D721Med (cell line): ENCODE measurements at regions not wholly inside any gene's neighbourhood (a gene's known extent, or its start where the extent isn't known, plus 50 kb on each side); places are given as distances from the start of the nearest gene placed in this dataset.

ENCODE experiments used
- DNase-seq: peaks from one replicate; pipeline ENCODE4 v3.0.0; 2011; ENCODE audit warnings: low spot score; ENCODE audit not compliant: insufficient read length
- FAIRE-seq: peaks from 2 replicates; lab custom pipeline; 2011; peaks lifted over from hg19 to GRCh38; lab: Jason Lieb, UNC
- TF ChIP-seq, protein P1 (sequence below): IDR thresholded peaks from 2 replicates; pipeline ENCODE4 v1.5.1; 2012; ENCODE audit warnings: mild to moderate bottlenecking, control low read depth; ENCODE audit not compliant: insufficient read depth; ENCODE audit errors: missing control alignments

DNA sequence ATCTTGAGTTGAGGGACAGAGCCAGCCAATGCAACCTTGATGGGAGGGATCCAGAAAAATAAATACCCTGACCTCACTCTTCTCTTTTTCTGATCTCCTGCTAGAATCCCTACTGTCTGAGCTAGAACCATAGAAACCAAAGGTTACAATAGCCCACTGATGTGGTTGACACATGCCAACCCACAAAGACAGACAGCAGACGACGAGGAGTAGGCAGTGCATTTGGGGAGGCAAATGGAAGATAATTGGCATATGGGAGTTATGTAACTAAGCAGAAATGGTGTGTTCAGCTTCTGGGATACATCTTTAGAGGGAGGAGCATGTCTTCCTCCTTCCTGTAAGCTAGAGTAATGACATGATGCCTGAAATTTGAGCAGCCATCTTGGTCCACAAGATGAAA lies 171.7 kb upstream of the FGGY start:
- no peak for FAIRE-seq
- TF ChIP-seq, protein P1, sequence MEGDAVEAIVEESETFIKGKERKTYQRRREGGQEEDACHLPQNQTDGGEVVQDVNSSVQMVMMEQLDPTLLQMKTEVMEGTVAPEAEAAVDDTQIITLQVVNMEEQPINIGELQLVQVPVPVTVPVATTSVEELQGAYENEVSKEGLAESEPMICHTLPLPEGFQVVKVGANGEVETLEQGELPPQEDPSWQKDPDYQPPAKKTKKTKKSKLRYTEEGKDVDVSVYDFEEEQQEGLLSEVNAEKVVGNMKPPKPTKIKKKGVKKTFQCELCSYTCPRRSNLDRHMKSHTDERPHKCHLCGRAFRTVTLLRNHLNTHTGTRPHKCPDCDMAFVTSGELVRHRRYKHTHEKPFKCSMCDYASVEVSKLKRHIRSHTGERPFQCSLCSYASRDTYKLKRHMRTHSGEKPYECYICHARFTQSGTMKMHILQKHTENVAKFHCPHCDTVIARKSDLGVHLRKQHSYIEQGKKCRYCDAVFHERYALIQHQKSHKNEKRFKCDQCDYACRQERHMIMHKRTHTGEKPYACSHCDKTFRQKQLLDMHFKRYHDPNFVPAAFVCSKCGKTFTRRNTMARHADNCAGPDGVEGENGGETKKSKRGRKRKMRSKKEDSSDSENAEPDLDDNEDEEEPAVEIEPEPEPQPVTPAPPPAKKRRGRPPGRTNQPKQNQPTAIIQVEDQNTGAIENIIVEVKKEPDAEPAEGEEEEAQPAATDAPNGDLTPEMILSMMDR = no peak
- no peak for DNase-seq

DNA sequence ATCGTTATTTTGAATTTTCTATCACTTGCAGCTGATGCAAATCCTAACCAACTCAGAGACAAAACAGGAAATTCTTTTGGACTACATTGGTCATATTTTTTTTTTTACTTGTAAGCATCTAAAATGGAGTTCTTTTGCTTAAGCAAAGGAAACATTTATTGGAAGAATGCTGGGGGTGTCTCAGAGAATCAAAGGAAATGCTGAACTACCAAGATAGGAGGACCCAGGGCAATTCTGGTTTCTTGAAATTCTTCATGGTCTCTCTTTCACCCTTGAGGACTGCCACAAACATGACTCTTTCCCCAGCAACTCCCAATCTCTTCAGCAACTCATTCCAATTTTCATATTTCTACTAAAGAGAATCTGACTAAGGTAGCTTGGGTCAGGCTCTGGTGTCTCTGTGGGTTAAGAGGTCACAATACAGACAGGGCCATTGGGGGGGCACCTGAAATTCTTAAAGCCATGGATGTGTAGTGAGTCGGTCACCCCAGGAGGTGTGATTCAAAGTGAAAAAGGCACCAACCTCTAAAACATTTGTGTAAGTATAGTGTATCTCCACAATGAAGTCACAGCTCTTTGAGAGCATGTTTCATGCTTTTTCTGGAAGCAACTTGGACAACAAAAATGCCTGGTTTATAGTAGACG lies 171.1 kb upstream of the FGGY start:
- DNase-seq (no peak), FAIRE-seq (no peak)
- TF ChIP-seq, protein P1 = no peak

DNA sequence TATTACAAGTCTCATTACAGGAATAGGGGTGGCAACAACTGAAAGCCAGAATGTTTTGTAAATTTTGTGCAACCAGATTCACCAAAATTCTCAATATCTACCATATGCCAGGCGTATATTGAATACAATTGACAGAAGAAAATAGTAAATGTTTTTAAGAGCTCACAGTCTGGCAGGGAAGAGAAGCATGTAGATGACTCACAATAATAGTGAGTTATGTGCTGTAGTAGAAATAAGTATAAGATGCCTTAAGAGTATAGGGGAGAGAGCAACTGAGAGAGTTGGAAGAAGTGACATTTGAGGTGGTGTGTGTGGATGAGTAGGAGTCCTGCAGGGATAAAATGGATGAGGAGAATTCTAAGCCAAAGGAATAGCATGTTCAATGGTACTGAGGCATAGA lies 170.5 kb upstream of the FGGY start:
- DNase-seq (no peak), FAIRE-seq (no peak)
- TF ChIP-seq, protein P1 = no peak

DNA sequence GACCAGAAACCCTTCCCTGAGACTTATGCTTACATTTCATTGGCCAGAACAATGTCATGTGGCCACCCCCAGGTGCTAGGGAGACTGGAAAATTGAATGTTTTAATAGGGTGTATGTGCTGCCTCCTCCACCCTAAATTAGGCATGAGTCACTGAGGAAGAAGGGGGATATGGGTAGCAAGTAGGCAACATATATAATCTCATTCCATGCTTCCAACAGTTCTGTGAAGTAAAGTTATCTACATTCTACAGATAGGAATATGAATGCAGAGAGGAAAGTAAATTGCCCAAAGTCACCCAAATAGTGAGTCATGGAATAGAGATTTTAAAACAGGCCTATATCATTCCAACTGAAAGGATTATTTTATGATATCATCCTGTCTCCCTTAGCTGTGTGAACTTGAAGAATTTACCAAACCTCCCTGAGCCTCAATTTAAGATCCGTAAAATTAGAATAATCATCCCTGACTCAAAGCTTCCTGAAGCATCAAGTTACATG lies 168.6 kb upstream of the FGGY start:
- DNase-seq (no peak), FAIRE-seq (no peak)
- TF ChIP-seq, protein P1 = no peak

DNA sequence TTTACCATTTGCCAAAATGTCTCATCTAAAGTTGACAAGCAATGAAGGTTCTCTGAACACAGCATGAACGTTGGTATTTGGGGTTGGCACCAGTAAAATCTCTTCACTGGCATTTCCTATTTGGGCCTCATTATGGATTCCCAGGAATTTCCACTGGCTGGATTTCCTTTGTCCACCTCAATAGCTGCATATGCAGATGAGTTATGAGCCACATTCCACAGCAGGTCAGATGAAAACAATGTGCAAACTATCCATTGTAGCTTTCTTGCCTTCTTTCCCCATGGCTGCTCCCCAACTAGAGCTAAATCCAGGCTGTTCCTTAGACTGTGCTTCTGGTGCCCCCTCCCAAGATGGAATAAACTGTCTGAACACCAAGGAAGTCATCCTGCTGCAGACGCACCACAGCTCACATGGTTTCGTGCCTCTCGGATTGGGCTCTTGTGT lies 168.1 kb upstream of the FGGY start:
- TF ChIP-seq, protein P1 = no peak
- FAIRE-seq (no peak), DNase-seq (no peak)

DNA sequence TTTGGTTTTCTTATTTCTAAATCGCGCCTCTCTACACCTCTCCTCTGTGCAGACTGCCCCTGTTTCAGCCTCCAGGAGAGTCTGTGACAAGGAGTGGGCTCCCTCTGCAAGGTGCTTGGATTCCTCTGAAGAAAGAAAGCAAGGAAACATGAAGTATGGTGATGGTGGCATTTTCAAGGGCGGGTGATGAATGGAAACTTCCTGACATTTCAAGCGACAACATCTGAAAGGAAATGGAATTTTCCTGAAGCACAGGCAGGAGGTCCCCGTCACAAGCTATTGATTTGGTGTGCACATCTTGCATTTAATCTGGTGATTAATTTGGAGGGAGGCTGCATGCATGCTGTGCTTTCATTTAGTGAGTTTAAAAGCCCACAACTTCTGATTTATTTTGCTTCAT lies 164.6 kb upstream of the FGGY start:
- no peak for DNase-seq
- TF ChIP-seq, protein P1 = no peak
- no peak for FAIRE-seq

DNA sequence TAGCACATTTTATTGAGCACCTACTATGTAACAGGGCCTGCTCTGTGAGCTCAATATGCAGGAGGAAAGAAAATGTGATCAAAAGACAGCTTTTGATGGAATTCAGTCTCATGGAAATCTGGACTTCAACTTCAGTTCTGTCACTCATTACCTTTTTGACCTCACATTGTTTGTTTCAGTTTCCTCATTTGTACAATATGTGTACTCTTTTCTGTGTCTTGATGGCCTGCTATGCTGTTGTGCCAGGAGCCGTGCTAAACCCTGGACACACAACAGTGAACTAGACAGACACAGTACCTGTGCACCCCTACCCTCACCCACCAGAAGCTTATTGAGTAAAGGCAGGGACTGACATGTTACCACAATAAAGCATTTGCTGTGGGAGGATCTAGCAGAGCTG lies 162.9 kb upstream of the FGGY start:
- TF ChIP-seq, protein P1 = no peak
- no peak for FAIRE-seq
- no peak for DNase-seq
